Sciatic nerve (tissue), 2 donors: ENCODE measurements at regions not wholly inside any gene's neighbourhood (a gene's known extent, or its start where the extent isn't known, plus 50 kb on each side); places are given as distances from the start of the nearest gene placed in this dataset.
A peak's percentile ranks its signal among the peaks of the same experiment; 100 is the strongest.

ENCODE experiments used
- ATAC-seq: fragments of 200-7000 bp; cut with Tn5 transposase; one replicate; pipeline ENCODE4 v1.9.1; 2020; ENCODE audit warnings: mild to moderate bottlenecking, moderate library complexity
- DNase-seq: peaks from one replicate; pipeline ENCODE4 v3.0.0-alpha.2; 2020; ENCODE audit warnings: low spot score
- intact Hi-C: fragments of 100-400 bp; cut with DNase I; formaldehyde crosslinking; loops from one replicate; pipeline ENCODE4 v1.14.2; 2022
- donor health status: DM: no; HTN: no; CAD: no.
- donor health status: DM: no; HTN: no; CAD: no.

DNA sequence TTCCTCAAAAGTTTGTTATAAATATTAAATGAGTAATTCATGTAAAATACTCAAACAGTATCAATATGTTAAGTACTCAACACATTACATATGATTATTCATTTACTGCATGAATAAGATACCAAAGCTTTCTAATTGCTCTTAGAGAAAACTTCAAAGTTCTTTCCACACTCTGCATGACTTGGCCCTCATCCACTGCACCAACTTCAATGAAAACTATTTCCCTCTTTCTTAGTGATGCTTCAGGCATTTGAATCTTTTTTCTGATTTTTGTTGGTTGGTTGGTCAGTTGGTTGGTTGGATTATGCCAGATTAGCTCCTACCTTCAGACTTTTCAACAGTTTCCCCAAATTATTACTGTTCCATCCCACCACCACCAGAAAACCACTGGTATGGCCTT lies 314.7 kb upstream of the RGMB start:
- ATAC-seq (no peak), DNase-seq (no peak)
- intact Hi-C loops: no loop called here

DNA sequence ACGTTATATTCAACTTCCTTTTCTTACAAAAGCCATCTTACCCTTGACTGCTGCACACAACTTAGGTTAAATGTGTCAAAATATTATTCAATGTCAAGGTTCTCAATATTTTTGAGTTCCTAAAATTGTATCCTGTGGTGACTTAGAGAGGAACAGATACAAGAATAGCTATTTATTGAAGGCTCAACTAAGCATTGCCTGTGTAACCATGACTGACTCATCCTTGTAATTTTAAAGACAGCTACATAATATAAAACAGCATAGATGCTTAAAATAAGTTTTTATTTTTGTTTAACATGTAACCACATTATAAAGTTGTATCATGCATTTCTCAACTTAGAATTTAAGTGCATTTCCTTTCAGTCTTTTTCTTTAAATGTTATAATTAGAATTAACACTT lies 312.9 kb upstream of the RGMB start:
- intact Hi-C loops: no loop called here
- DNase-seq: no peak
- ATAC-seq: no peak

DNA sequence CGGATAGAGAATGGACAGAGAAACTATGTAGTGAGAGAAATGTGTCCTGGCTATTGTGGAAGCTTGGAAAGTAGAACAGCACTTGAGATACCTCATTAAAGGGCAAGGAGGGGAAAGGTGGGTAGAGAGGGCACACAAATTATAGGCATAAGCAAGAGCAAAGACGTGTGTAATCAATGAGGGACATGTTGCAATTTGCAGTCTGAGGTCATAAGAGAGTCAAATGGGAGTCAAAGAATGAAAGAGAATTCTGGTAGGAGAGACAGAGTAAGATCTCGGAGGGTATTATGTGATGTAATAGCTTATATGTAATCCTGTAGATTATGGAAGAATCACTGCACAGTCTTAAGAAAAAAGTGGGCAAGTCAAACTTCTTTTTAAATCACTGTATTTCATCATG lies 312.0 kb upstream of the RGMB start:
- intact Hi-C loops: no loop called here
- DNase-seq (no peak), ATAC-seq (no peak)

DNA sequence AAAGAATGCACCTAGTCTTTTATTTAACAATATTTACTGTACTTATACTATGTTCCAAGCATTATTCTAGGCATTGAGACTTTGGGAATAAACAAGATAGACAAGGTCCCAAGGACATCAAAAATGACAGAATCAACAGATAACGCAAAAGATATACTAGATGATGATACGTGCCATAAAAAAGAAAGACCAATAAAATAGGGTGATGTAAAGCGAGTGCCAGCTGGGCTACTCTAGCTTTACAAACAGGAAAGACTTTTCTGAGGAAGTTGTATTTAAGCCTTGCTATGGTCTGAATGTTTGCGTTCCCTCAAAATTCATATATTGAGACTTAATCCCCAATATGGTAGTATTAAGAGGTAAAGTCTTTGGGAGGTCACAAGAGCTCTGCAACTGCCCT lies 310.2 kb upstream of the RGMB start:
- no peak for DNase-seq
- no peak for ATAC-seq
- intact Hi-C loops: no loop called here

DNA sequence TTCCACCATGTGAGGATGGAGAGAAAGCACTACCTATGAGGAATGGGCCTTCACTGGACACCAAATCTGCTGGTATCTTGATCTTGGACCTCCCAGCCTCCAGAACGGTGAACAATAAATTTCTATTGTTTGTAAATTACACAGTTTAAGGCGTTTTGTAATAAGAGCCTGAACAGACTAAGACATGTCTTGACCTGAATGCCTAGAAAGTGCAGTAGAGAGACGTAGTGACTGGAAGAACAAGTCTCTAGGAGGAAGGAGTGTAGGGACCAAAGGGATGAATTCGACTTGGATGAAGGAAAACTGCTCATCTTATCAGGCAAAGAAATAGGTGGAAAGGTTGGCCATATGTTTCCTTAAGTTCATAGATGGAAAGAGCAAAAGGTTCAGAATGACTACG lies 309.8 kb upstream of the RGMB start:
- ATAC-seq: no peak
- no peak for DNase-seq
- intact Hi-C loops: no loop called here

DNA sequence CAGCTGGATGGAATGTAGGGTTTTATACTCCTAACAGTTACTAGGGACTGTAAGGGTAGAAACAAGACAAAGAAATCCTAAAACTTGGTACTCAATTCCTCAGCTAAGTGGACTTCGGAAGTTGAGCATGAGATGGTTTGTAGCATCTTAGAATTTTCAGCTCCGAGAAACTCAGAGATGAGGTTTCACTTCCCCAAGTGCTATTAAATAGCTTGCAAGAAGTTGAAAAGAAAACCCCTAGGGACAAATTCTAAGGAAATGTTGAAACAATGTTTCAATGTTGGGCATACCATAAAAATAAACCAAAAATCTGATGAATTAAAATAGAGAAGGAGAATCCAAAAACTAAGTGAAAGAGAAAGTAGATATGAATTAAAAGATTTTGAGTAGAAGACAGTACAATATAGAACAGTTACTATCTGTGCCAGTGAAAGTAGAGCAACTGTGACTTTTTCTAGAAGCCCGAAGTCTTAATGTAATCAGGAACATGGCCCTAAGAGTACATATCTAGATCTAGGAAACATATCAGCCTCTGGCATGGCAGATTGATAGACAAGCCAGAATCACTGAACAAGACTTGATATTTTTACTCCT lies 308.6 kb upstream of the RGMB start:
- ATAC-seq (no peak), DNase-seq (no peak)
- intact Hi-C loops: no loop called here

DNA sequence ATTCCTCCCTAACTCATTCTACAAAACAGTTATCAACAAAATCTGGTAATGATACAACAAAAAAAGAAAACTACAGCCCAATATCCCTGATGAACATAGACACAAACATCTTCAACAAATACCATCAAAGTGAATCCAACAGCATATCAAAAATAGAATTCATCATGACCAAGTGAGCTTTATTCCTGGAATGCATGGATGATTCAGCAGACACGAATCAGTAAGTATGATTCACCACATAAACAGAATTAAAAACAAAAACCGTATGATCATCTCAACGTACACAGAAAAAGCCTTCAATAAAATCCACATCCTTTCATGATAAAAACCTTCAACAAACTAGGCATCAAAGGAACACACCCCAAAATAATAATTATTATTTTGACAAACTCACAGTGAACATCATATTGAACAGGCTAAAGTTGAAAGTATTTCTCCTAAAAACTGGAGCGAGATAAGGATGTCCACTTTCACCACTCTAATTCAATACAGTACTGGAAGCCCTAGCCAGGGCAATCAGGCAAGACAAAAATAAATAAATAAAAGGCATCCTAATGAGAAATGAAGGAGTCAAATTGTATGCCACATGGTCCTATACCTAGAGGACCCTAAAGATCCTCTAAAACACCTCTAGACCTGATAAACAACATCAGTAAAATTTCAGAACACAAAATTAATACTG lies 305.1 kb upstream of the RGMB start:
- intact Hi-C loops: no loop called here
- no peak for ATAC-seq
- no peak for DNase-seq

DNA sequence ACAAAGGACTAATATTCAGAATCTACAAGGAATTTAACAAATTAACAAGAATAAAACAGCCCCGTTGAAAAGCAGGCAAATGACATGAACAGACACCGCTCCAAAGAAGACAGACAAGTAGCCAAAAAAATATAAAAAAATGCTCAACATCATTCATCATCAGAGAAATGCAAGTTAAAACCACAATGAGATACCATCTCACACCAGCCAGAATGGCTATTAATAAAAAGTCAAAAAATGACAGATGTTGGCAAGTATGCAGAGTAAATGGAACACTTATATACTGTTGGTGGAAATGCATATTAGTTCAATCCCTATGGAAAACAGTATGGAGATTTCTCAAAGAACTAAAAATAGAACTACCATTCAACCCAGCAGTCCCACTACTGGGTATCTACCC lies 302.7 kb upstream of the RGMB start:
- intact Hi-C loops: no loop called here
- DNase-seq: no peak
- no peak for ATAC-seq

DNA sequence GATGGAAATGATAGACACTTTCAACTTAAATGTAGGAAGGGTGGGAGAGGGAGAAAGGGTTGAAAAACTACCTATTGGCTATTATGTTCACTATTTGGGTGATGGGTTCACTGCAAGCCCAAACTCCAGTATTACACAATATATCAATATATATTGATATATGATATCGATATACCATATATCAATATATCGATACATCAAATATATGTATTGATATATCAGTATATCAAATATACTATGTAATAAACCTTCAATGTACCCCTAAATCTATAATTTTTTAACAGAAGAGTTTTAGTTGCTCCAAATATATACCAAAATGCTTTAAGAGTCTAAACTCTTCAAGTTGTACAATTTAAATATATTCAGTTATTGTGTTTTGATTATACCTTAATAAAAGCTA lies 302.0 kb upstream of the RGMB start:
- intact Hi-C loops: no loop called here
- DNase-seq (no peak), ATAC-seq (no peak)

DNA sequence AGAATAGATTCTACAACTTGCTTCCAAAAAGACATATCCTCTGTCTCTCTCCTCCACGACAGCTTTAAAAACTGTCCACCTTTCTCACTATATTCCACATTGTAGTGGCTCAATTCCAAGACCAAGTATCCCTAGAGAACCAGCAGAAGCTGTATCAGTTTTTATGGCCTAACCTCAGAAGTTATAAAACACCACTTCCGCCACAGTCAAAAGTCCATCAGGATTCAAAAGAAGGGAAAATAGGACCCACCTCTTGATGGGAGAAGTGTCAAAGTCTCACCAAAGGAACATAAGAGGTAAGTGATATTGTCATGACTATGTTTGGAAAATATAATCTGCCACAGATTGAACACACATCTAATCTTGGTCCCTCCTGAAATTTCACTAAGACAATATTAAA lies 299.2 kb upstream of the RGMB start:
- DNase-seq (no peak), ATAC-seq (no peak)
- intact Hi-C loops: no loop called here

DNA sequence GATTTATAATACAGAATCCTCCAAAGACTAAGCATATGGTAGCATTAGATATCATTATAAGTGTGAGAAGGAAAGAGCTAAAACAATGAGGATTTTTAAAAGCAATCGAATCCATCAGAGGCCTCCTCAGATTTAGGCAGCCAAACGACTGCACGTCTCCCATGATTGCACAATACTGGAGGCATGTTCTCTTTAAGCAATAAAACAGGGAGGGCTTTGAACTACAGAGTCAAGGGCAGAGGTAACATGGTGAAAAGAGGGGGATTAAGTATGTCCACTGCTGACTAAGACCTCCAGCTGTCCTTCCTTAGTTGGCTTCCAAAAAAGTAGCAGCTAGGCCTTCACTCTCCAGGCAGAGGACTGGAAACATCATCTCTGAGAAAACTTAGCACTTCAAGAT lies 298.7 kb upstream of the RGMB start:
- ATAC-seq: peak; percentile 74
- intact Hi-C loops: no loop called here

DNA sequence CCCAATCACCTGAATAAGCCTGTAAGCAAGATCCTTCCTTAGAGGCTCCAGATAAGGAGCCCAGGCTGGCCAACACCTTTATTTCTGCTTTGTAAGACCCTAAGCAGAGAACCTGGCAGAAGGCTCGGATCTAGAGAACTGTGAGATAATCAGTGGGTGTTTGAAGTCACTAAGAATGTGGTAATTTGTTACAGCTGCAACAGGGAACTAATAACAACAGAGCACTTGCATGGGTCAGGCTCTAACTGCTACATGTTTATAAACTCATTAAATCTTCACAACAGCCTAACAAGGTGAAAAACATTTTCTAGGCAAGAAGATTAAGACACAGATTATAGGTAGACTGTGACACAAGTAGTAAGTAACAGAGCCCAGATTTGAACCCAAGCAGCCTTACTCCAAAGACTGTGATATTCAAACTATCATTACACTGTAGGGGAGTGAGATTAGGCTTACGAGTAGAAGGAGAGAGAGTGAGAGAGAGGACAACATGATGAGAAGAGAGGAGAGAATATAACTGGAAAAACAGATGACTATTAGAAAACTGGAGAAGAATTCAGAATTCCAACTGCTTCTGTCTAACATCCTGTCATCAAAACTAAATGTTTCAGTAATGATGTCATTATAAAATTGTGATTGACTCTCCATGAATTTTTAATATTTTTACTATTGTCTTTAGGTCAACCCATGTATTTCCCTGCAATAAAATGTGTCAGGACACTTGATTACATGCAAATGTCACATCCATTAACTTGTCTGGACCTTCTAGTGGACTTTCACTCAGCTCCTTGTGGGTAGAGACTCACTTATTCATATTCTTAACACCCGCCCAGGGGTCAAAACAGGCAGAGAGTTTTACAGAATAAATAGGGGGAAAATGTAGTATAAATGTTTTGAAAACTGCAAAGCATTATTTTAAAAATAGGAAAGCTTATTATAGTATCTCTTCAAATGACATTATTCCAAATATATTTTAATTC lies 290.9 kb upstream of the RGMB start:
- DNase-seq (no peak), ATAC-seq (no peak)
- intact Hi-C loops: no loop called here

More for the DNA sequence above, 298.7 kb upstream of the RGMB start:
- DNase-seq: no peak

DNA sequence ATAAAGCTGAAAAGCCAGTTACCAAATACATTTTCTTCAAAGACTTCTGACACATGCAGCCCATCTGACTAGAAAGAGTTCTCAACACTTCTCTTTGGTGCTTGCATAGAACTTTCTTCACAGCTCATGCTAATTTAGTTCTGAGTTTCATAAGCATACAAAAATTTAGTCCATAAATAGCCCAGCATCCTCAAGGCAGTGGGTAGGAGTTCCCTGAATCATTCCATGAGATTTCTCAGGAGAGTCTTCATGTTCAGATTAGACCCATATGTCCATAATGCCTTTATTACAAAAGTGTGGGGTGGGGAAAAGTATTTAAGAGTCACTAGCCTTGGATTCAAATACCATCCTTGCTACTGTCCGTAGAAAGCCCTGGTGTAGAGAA lies 290.2 kb upstream of the RGMB start:
- DNase-seq (no peak), ATAC-seq (no peak)
- intact Hi-C loops: no loop called here

DNA sequence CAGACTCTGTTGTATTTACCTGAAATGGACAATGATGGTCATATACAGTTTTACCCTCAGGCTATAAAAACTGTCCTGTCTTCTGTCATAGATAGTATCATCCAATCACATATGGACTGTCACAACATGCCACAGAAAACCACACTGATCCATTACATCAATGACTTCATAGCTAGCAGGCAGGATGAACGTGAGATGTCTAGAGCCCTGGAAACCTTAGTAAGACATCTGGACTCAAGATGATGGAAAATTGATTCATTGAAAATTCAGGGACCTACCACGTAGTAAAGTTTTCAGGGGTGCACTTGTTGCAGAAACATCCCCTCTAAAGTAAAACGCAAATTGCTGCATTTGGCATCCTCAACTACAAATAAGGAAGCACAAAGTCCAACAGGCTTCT lies 284.4 kb upstream of the RGMB start:
- DNase-seq (no peak), ATAC-seq (no peak)
- intact Hi-C loops: no loop called here

DNA sequence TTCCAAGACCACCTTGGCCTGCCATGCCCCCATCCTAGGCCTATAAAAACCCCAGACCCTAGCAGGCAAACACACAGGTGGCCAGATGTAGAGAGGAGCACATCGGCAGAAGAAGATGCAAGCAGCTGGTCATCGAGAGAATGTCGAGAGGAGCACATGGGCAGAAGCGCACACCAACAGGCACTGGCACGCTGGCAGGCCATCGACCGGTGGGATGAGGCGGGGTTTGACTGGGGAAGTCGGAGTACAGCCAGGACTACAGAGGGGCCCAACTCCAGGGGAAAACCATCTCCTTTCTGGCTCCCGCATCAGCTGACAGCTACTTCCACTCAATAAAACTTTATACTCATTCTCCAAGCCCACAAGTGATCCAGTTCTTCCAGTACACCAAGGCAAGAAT lies 283.1 kb upstream of the RGMB start:
- intact Hi-C loops: no loop called here
- DNase-seq (no peak), ATAC-seq (no peak)

DNA sequence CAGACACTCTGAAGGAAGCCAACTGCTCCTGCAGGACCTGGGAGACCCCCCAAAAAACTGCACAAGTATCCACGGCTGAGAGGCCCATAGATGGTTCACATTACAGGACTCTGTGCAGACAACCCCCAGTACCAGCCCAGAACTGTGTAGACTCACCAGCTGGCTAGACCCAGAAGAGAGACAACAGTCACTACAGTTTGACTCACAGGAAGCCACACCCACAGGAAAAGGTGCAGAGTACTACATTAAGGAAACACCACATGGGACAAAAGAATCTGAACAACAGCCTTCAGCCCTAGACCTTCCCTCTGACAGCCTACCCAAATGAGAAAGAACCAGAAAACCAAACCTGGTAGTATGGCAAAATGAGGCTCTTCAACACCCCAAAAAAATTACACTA lies 281.2 kb upstream of the RGMB start:
- ATAC-seq (no peak), DNase-seq (no peak)
- intact Hi-C loops: no loop called here

DNA sequence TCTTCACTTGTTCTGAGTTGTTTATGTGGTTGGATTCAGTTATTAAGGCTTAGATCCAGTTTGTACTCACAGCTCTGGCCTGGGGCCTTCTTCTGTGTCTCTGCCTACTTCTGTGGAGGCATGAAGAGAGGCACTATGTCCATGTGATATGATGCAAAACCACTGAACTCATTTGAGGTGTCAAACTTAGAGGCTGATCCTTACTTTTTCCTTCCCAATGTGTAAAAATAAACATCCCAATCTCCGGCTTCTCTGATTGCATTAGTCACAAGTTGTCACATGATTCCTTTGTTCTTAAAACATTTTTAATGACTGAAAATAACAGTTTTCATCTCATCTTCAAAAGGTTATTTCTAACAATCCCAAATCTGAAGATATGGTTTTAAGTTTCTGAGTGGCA lies 276.0 kb upstream of the RGMB start:
- DNase-seq (no peak), ATAC-seq (no peak)
- intact Hi-C loops: no loop called here

DNA sequence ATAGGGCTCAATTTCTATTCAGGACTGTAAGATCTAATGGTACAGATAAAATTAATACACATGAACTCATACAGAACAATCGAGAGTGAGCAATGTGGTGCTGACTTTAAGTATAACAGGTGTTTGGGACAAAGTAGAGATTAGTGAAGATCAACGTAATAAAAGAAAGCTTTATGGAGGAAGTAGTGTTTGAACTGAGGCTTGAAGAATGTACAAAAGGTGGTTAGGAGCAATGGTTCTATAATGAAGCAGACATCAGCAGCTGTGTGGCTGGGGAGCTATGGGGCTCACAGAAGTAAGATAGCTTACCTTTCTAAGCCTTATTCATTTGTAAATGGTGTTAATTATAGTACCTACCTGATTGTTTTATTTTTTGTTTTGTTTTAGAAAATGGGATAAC lies 275.4 kb upstream of the RGMB start:
- ATAC-seq: no peak
- intact Hi-C loops: no loop called here

DNA sequence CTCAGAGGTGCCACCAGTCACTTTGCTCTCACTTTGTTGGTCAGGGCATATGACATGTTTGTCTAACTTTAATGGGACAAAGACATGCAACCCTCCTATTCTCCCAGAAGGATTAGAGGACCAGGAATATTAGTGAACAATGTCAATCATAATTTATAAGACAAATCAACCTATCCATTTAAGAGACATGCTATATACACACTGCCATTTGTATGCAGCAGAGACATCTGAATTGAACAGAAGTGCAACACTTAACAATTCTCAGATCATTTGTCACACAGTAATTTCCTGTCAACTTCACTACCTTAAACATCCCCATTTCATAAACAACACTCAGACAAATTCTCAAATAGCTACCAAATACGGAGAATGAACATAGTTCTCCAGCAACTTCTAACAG lies 273.6 kb upstream of the RGMB start:
- DNase-seq: no peak
- intact Hi-C loops: no loop called here
- no peak for ATAC-seq

More for the DNA sequence above, 275.4 kb upstream of the RGMB start:
- no peak for DNase-seq

DNA sequence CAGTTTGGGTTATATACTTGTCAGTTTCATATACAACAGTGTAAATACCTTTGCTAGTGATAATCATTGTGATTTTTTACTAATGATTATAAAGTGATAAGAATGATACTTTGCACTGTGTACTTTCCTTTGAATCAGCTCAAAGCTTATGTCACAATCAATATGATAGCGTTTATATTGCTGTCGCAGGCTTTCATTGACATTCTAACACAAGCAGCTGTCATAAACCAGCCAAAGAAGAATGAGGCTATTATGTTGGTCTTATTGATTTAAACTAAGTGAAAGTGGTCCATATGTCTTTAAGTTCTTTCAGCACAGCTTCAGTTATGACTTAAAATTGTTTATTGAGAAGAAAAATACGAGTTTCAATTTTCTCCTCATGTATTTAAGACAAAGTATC lies 272.7 kb upstream of the RGMB start:
- ATAC-seq: no peak
- intact Hi-C loops: no loop called here
- no peak for DNase-seq
